Neural crest cell (in vitro differentiated cells): ENCODE measurements at regions not wholly inside any gene's neighbourhood (a gene's known extent, or its start where the extent isn't known, plus 50 kb on each side); places are given as distances from the start of the nearest gene placed in this dataset.

Source experiments
- DNase-seq: peaks from one replicate; pipeline ENCODE4 v3.0.0; 2021; ENCODE audit warnings: low read depth, mixed read lengths, low spot score
- H3K27ac Mint-ChIP-seq: one replicate; pipeline ENCODE4 v1.8.0; 2021; ENCODE audit warnings: mild to moderate bottlenecking, mixed read lengths; ENCODE audit not compliant: unreplicated experiment
- H3K27me3 Mint-ChIP-seq: 2 replicates; pipeline ENCODE4 v1.8.0; 2021; ENCODE audit warnings: low read depth, mild to moderate bottlenecking, mixed read lengths
- H3K36me3 Mint-ChIP-seq: 2 replicates; pipeline ENCODE4 v1.8.0; 2021; ENCODE audit warnings: low read depth, mild to moderate bottlenecking, mixed read lengths
- H3K4me1 Mint-ChIP-seq: 2 replicates; pipeline ENCODE4 v1.8.0; 2021; ENCODE audit warnings: mixed read lengths
- H3K4me3 Mint-ChIP-seq: one replicate; pipeline ENCODE4 v1.8.0; 2021; ENCODE audit warnings: mild to moderate bottlenecking, mixed read lengths
- H3K9me3 Mint-ChIP-seq: 2 replicates; pipeline ENCODE4 v1.8.0; 2021; ENCODE audit warnings: mixed read lengths
- TF ChIP-seq, protein P1 (sequence below): fragments of 200-600 bp; sonication (generic); conservative IDR thresholded peaks from 2 replicates; pipeline ENCODE4 v1.5.0; 2021; ENCODE audit warnings: antibody characterized with exemption, mild to moderate bottlenecking

DNA sequence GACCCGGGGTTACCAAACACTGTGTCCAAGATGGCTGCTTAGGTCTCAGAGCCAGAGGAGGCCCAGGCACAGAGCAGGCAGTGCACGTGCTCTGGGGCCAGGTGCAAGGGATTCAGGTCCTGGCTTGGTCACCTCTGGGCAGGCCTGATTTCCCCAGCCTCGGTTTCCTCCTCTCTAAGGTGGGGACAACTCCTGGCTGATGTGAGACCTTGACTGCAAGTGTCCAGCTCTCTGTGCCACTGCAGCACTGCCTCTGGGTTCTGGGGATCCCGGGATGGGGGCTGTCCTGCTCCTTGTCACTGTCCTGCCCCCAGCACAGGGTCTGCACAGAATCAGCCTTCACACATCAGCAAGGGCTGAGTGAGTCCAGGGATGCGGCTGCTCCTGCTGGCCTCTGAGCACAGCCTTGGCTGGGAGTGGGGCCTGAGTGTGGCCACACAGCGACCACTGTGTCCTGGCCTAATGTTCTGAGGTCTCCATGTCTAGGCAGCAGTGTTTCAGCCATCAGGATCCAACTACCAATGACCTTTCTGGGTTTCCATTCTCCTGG lies 170.2 kb upstream of the HDAC4 start:
- H3K27ac Mint-ChIP-seq = peak overlapping the region; percentile 50
- DNase-seq = no peak
- H3K27me3 Mint-ChIP-seq = peaks cover 3% of the 10 kb centered on the region
- no peak overlapping the region for H3K4me3 Mint-ChIP-seq
- H3K9me3 Mint-ChIP-seq = no peaks in the 10 kb centered on the region
- TF ChIP-seq, protein P1, sequence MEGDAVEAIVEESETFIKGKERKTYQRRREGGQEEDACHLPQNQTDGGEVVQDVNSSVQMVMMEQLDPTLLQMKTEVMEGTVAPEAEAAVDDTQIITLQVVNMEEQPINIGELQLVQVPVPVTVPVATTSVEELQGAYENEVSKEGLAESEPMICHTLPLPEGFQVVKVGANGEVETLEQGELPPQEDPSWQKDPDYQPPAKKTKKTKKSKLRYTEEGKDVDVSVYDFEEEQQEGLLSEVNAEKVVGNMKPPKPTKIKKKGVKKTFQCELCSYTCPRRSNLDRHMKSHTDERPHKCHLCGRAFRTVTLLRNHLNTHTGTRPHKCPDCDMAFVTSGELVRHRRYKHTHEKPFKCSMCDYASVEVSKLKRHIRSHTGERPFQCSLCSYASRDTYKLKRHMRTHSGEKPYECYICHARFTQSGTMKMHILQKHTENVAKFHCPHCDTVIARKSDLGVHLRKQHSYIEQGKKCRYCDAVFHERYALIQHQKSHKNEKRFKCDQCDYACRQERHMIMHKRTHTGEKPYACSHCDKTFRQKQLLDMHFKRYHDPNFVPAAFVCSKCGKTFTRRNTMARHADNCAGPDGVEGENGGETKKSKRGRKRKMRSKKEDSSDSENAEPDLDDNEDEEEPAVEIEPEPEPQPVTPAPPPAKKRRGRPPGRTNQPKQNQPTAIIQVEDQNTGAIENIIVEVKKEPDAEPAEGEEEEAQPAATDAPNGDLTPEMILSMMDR = no peak
- H3K36me3 Mint-ChIP-seq = no peaks in the 10 kb centered on the region
- H3K4me1 Mint-ChIP-seq = peaks cover 6% of the 10 kb centered on the region

DNA sequence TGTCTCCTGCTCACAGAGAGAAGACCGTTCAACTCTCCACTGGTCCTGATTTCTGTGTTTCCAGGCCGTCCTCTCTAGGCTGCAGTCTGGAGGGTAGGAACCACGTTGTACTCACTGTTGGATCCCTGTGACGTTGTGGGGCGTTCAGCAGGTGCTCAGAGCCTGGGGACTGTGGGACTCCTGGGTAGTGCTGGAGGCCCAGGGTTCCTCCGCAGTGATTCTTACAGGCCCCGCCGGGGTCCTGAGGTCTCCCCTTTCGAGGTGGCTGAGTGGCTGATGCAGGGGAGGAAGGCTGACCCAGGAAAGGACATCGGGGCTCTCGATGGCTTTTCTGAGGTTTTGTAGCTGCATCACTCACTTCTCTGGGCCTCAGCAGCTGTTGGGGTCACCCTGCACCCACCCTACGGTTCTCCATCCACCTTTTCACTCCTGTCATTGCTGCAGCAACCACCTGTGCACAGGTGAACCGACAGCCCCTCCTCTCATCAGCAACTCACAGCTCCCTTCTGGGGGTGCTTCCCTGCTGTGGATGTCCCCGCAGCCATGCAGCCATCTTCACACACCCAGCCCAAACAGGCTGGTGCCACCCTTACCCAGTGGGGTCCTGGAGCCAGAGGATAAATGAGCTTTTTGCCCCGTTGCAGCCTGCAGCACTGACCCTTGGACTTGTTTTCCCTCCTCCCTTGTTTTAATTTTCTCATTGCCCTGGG lies 169.6 kb upstream of the HDAC4 start:
- TF ChIP-seq, protein P1 = no peak
- peaks cover 6% of the 10 kb centered on the region for H3K4me1 Mint-ChIP-seq
- H3K27me3 Mint-ChIP-seq = peaks cover 3% of the 10 kb centered on the region
- no peak for DNase-seq
- H3K9me3 Mint-ChIP-seq = no peaks in the 10 kb centered on the region
- no peaks in the 10 kb centered on the region for H3K36me3 Mint-ChIP-seq
- H3K27ac Mint-ChIP-seq = peak overlapping the region; percentile 13
- no peak overlapping the region for H3K4me3 Mint-ChIP-seq

DNA sequence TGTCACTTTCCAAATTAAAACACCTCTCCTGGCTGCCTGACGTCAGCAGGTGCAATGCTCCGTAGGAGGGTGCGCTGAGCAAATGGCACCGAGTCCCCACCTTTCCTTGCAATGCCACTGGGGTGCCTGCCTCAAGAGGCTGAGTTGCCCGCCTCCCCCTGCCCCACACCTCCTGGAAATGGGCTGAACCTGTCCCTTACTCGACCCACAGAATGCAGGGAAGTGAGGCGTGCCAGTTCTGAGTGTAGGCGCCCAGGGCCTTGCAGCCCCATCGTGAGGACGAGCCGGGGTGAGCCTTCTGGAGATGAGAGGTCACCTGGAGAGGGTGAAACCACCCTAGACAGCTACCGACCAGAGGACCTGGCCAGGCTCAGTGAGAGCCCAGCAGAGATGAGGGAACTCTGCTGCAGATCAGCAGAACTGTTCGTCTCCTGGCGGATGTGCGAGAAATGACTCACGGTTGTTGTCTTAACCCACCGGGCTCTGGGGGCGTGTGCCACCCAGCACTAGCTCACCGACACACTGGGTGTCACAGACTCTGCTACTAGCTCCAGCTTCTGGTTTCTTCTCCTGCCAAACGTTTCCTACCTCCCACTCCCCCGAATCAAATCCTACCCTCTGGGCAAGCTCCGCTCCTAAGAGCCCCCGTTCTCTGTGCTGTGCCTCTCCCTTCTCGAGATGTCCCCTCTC lies 168.7 kb upstream of the HDAC4 start:
- Mint-ChIP-seq H3K36me3 (no peaks in the 10 kb centered on the region), H3K27me3 (peaks cover 3% of the 10 kb centered on the region), H3K27ac (peak overlapping the region; percentile 13), H3K9me3 (no peaks in the 10 kb centered on the region), H3K4me3 (no peak overlapping the region), H3K4me1 (peaks cover 2% of the 10 kb centered on the region)
- TF ChIP-seq, protein P1 = no peak
- no peak for DNase-seq

DNA sequence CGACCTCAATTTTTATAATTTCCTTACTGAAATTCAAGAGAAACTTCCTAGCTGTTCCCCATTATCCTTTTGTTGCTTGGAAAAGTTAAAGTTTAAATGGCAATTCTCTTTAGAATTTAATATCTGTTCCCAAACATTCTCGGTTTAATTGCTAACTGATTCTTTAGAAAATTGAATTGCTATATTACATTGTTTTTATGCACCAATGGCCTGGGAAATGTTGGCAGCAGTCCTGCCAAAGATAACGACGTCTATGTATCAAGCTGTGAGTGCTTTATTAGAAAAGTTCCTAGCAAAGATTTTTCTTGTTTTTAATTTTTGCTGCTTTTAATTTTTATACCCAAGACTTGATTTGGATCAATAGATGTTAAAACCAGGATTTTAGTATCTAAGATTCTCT lies 167.8 kb upstream of the HDAC4 start:
- Mint-ChIP-seq H3K9me3 (no peaks in the 10 kb centered on the region), H3K36me3 (no peaks in the 10 kb centered on the region), H3K27me3 (peaks cover 3% of the 10 kb centered on the region), H3K4me1 (no peaks in the 10 kb centered on the region), H3K27ac (no peak overlapping the region), H3K4me3 (no peak overlapping the region)
- no peak for DNase-seq
- TF ChIP-seq, protein P1 = no peak

DNA sequence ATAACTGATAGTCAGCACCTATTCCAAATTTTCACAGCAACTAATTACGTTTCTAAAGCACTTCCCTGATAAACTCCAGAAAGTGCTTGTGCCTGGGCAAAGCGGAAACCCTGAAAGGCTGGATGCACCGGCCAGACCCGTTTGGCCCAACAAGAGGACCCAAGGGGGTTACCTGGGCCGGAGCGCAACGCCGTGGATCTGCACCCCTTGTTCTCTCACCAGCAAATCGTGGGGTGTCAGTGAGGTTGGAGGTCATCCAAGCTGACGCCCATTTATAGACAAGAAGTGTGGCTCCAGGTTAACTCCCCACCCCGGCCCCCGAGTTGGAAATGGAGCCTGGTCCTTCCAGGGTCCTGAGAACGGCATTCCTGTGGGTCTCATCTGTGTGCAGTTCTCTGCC lies 167.0 kb upstream of the HDAC4 start:
- H3K27me3 Mint-ChIP-seq = peaks cover 3% of the 10 kb centered on the region
- no peaks in the 10 kb centered on the region for H3K4me1 Mint-ChIP-seq
- no peak overlapping the region for H3K4me3 Mint-ChIP-seq
- no peak for DNase-seq
- no peaks in the 10 kb centered on the region for H3K9me3 Mint-ChIP-seq
- TF ChIP-seq, protein P1 = no peak
- no peaks in the 10 kb centered on the region for H3K36me3 Mint-ChIP-seq
- no peak overlapping the region for H3K27ac Mint-ChIP-seq
